ENCODE measurements at regions not wholly inside any gene's neighbourhood (a gene's known extent, or its start where the extent isn't known, plus 50 kb on each side); places are given as distances from the start of the nearest gene placed in this dataset.

- no peak for DNase-seq (ENCODE audit: low spot score)
- ATAC-seq: no peak
- intact Hi-C loops (cut with micrococcal nuclease; ENCODE audit: unreplicated experiment) (no loop called here), in situ Hi-C loops (cut with HindIII; ENCODE audit: extremely low pct_ligation_motif_present, low pct_unique_long_range_greater_than_20kb) (no loop called here)
- Histone ChIP-seq H4K20me1 (ENCODE audit: insufficient read depth, low read length) (no peaks in the 10 kb centered on the region), H3K36me3 (replicated peaks in 1 of 2; ENCODE audit: control insufficient read depth in 1 of 2, insufficient read depth in 2 of 2, low read length in 2 of 2) (no peaks in the 10 kb centered on the region), H3K27me3 (ENCODE audit: control insufficient read depth in 1 of 2, insufficient read depth in 2 of 2, low read length in 2 of 2) (no peaks in the 10 kb centered on the region), H3K4me3 (replicated peaks in 1 of 3; ENCODE audit: insufficient read depth in 1 of 3, low read depth in 2 of 3, low read length in 3 of 3) (no peak overlapping the region), H3K4me1 (ENCODE audit: insufficient read depth, low read length) (peaks cover 25% of the 10 kb centered on the region), H2AFZ (ENCODE audit: low read length) (no peak overlapping the region), H3K79me2 (ENCODE audit: insufficient read depth, low read length) (no peaks in the 10 kb centered on the region), H3K9ac (ENCODE audit: insufficient read depth, low read depth, low read length) (no peak overlapping the region), H3K27ac (ENCODE audit: extremely low read length, insufficient read depth, low read length) (no peak overlapping the region), H3K4me2 (ENCODE audit: low read depth, low read length) (no peak overlapping the region), H3K9me3 (ENCODE audit: low read length) (peaks cover 10% of the 10 kb centered on the region; the same call in 1 of the 2 replicates)
- BruUV-seq (replicated peaks): no TSS peak
- ChIA-PET CTCF (ENCODE audit: low intra/inter-chr PET ratio, low total read pairs) (no interaction called here), POLR2A (no interaction called here)
- 80% methylated on average over 9 of the region's 10 CpGs for WGBS (ENCODE audit: low lambda C conversion rate)
- FAIRE-seq: no peak
- TF ChIP-seq PATZ1 (CRISPR knock-in tag; IDR thresholded peaks at IDR 0.05): no peak
- TF ChIP-seq CHD4 (IDR thresholded peaks at IDR 0.05; ENCODE audit: borderline replicate concordance, low read length): no peak
Measured at GRCh38 chr12:107393043-107393717, 292.4 kb upstream of the PWP1 start.

- Histone ChIP-seq H3K36me3 (replicated peaks in 1 of 2; ENCODE audit: control insufficient read depth in 1 of 2, insufficient read depth in 2 of 2, low read length in 2 of 2) (no peaks in the 10 kb centered on the region), H3K79me2 (ENCODE audit: insufficient read depth, low read length) (no peaks in the 10 kb centered on the region), H4K20me1 (ENCODE audit: insufficient read depth, low read length) (no peaks in the 10 kb centered on the region), H3K4me1 (ENCODE audit: insufficient read depth, low read length) (peaks cover 25% of the 10 kb centered on the region), H2AFZ (ENCODE audit: low read length) (no peak overlapping the region), H3K9ac (ENCODE audit: insufficient read depth, low read depth, low read length) (no peak overlapping the region), H3K4me2 (ENCODE audit: low read depth, low read length) (no peak overlapping the region), H3K27me3 (ENCODE audit: control insufficient read depth in 1 of 2, insufficient read depth in 2 of 2, low read length in 2 of 2) (no peaks in the 10 kb centered on the region), H3K27ac (ENCODE audit: extremely low read length, insufficient read depth, low read length) (no peak overlapping the region), H3K4me3 (replicated peaks in 1 of 3; ENCODE audit: insufficient read depth in 1 of 3, low read depth in 2 of 3, low read length in 3 of 3) (no peak overlapping the region), H3K9me3 (ENCODE audit: low read length) (peaks cover 3% of the 10 kb centered on the region; the same call in 1 of the 2 replicates)
- intact Hi-C loops (cut with micrococcal nuclease; ENCODE audit: unreplicated experiment): no loop called here
- no TSS peak for BruUV-seq (replicated peaks)
- ChIA-PET CTCF (ENCODE audit: low intra/inter-chr PET ratio, low total read pairs) (no interaction called here), POLR2A (interaction anchor here (1.4 kb wide), 1 partner anchor 20 kb away, joined by 3 read pairs; no protein-coding TSS in a partner anchor)
- in situ Hi-C loops (cut with HindIII; ENCODE audit: extremely low pct_ligation_motif_present, low pct_unique_long_range_greater_than_20kb): no loop called here
- DNase-seq (ENCODE audit: low spot score) (no peak), ATAC-seq (no peak), FAIRE-seq (no peak)
- WGBS (ENCODE audit: low lambda C conversion rate): 42% methylated on average over 3 of the region's 3 CpGs
- TF ChIP-seq HNRNPK (IDR thresholded peaks at IDR 0.05; ENCODE audit: low read depth, low read length, poor library complexity, severe bottlenecking) (no peak), MAFF (IDR thresholded peaks at IDR 0.05; ENCODE audit: low read depth, low read length) (no peak), SMARCE1 (IDR thresholded peaks at IDR 0.05; ENCODE audit: borderline replicate concordance) (no peak), ZNF136 (CRISPR knock-in tag; IDR thresholded peaks at IDR 0.05; ENCODE audit: low read depth) (no peak), ZNF503 (CRISPR knock-in tag; IDR thresholded peaks at IDR 0.05) (no peak), DRAP1 (CRISPR knock-in tag; IDR thresholded peaks at IDR 0.05) (no peak), YEATS4 (CRISPR knock-in tag; IDR thresholded peaks at IDR 0.05; ENCODE audit: borderline replicate concordance) (no peak)
Measured at GRCh38 chr12:107394693-107395092, 290.9 kb upstream of the PWP1 start.
